Progenitor cell of endocrine pancreas (in vitro differentiated cells): ENCODE measurements at regions not wholly inside any gene's neighbourhood (a gene's known extent, or its start where the extent isn't known, plus 50 kb on each side); places are given as distances from the start of the nearest gene placed in this dataset.

ENCODE experiments used
- DNase-seq: peaks from one replicate; pipeline ENCODE4 v3.0.0; 2021; ENCODE audit warnings: low spot score; ENCODE audit not compliant: unreplicated experiment
- H3K27ac Mint-ChIP-seq: 2 replicates; pipeline ENCODE4 v1.8.0; 2021; ENCODE audit warnings: mild to moderate bottlenecking, moderate library complexity, mixed read lengths
- H3K27me3 Mint-ChIP-seq: 2 replicates; pipeline ENCODE4 v1.8.0; 2021; ENCODE audit warnings: mixed read lengths
- H3K36me3 Mint-ChIP-seq: 2 replicates; pipeline ENCODE4 v1.8.0; 2022; ENCODE audit warnings: mixed read lengths; ENCODE audit not compliant: insufficient read depth
- H3K4me1 Mint-ChIP-seq: 2 replicates; pipeline ENCODE4 v1.8.0; 2021; ENCODE audit warnings: low read depth, mixed read lengths
- H3K4me3 Mint-ChIP-seq: 2 replicates; pipeline ENCODE4 v1.8.0; 2021; ENCODE audit warnings: low read depth, mild to moderate bottlenecking, moderate library complexity, mixed read lengths
- H3K9me3 Mint-ChIP-seq: 2 replicates; pipeline ENCODE4 v1.8.0; 2021; ENCODE audit warnings: low read depth, mixed read lengths
- CTCF ChIP-seq: fragments of 200-600 bp; sonication (generic); IDR thresholded peaks from one replicate; pipeline ENCODE4 v1.5.0; 2021; ENCODE audit warnings: antibody characterized with exemption, mild to moderate bottlenecking; ENCODE audit not compliant: unreplicated experiment

GRCh38 chr15:87727073-87727472 lies 529.5 kb downstream of the NTRK3 start:
- no peaks in the 10 kb centered on the region for H3K27me3 Mint-ChIP-seq
- H3K9me3 Mint-ChIP-seq, result no peaks in the 10 kb centered on the region
- no peak for DNase-seq
- no peak overlapping the region for H3K4me3 Mint-ChIP-seq
- no peaks in the 10 kb centered on the region for H3K36me3 Mint-ChIP-seq
- no peak for TF ChIP-seq CTCF
- no peak overlapping the region for H3K27ac Mint-ChIP-seq
- peaks cover 7% of the 10 kb centered on the region for H3K4me1 Mint-ChIP-seq

GRCh38 chr15:87724330-87724729 lies 532.2 kb downstream of the NTRK3 start:
- DNase-seq, result no peak
- Mint-ChIP-seq H3K9me3 (no peaks in the 10 kb centered on the region), H3K36me3 (no peaks in the 10 kb centered on the region), H3K27me3 (peaks cover 3% of the 10 kb centered on the region), H3K4me1 (no peaks in the 10 kb centered on the region), H3K27ac (no peak overlapping the region), H3K4me3 (no peak overlapping the region)
- no peak for TF ChIP-seq CTCF

- no peak for DNase-seq
- Mint-ChIP-seq H3K4me3 (no peak overlapping the region), H3K27me3 (peaks cover 3% of the 10 kb centered on the region), H3K36me3 (no peaks in the 10 kb centered on the region), H3K4me1 (no peaks in the 10 kb centered on the region), H3K9me3 (no peaks in the 10 kb centered on the region), H3K27ac (no peak overlapping the region)
- no peak for TF ChIP-seq CTCF
Observed at GRCh38 chr15:87722941-87723691, 533.4 kb downstream of the NTRK3 start.

- H3K36me3 Mint-ChIP-seq, result no peaks in the 10 kb centered on the region
- no peaks in the 10 kb centered on the region for H3K9me3 Mint-ChIP-seq
- no peaks in the 10 kb centered on the region for H3K4me1 Mint-ChIP-seq
- H3K27ac Mint-ChIP-seq, result no peak overlapping the region
- no peak for DNase-seq
- H3K4me3 Mint-ChIP-seq, result no peak overlapping the region
- TF ChIP-seq CTCF, result no peak
- H3K27me3 Mint-ChIP-seq, result peaks cover 12% of the 10 kb centered on the region
Observed at GRCh38 chr15:87720235-87720634, 536.3 kb downstream of the NTRK3 start.

- no peaks in the 10 kb centered on the region for H3K36me3 Mint-ChIP-seq
- no peaks in the 10 kb centered on the region for H3K4me1 Mint-ChIP-seq
- H3K27ac Mint-ChIP-seq, result no peak overlapping the region
- no peaks in the 10 kb centered on the region for H3K9me3 Mint-ChIP-seq
- no peak for TF ChIP-seq CTCF
- H3K27me3 Mint-ChIP-seq, result peaks cover 15% of the 10 kb centered on the region
- DNase-seq, result no peak
- H3K4me3 Mint-ChIP-seq, result no peak overlapping the region
Observed at GRCh38 chr15:87716422-87716821, 540.1 kb downstream of the NTRK3 start.
